GM23338 (cell line): ENCODE measurements at regions not wholly inside any gene's neighbourhood (a gene's known extent, or its start where the extent isn't known, plus 50 kb on each side); places are given as distances from the start of the nearest gene placed in this dataset.

Experiments used
- CREB1 ChIP-seq: fragments of 250-450 bp; sonication (Bioruptor Pico); IDR thresholded peaks from 2 replicates; pipeline ENCODE4 v1.5.0; 2020; ENCODE audit warnings: low read depth, mild to moderate bottlenecking, moderate library complexity
- CTCF ChIP-seq, 2 experiments: fragments of 200-600 bp in 1 of 2; sonication (generic) in 1 of 2; conservative IDR thresholded peaks; 2 replicates each; pipeline versions ENCODE4 v1.5.1 to v1.6.1; 2016 to 2017; ENCODE audit warnings: antibody characterized with exemption in 2 of 2, low read depth in 2 of 2, mild to moderate bottlenecking in 2 of 2, moderate library complexity in 1 of 2
- EZH2 ChIP-seq: fragments of 200-600 bp; sonication (generic); IDR thresholded peaks from one replicate; pipeline ENCODE4 v1.8.0; 2017; ENCODE audit warnings: antibody characterized with exemption, mild to moderate bottlenecking, low read depth; ENCODE audit not compliant: unreplicated experiment
- POLR2AphosphoS5 ChIP-seq: IDR thresholded peaks from 2 replicates; pipeline ENCODE4 v1.6.1; 2016; ENCODE audit warnings: antibody characterized with exemption, low read depth

DNA sequence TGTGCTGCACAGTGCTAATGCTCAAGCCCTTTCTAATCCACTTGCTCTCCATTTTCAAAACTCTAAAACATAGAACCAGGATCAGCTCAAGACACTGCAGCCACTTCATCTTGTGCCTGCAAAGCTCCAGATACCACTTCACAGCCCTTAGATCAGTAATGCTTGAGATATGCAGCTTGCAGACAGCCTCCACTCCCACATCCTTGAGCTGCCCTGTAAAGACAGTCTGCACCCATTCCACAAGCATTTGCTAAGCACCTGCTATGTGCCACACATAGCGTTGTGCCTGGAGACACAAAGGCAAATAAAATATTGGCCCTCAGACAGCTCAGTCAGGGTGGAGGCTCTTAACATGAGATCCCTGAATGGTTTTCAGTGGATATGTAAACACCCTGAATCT is 192.5 kb upstream of the SNX19 start:
- TF ChIP-seq EZH2 (no peak), CTCF (conservative IDR thresholded peaks at IDR 0.05; ENCODE audit: low read depth in 2 of 2) (no peak), POLR2AphosphoS5 (no peak), CREB1 (CRISPR knock-in tag) (no peak)
